ENCODE measurements at regions not wholly inside any gene's neighbourhood (a gene's known extent, or its start where the extent isn't known, plus 50 kb on each side); places are given as distances from the start of the nearest gene placed in this dataset.
"Not testable (repeated sequence)": the region's sequence is repeated elsewhere in the genome, so short reads cannot be mapped to it uniquely, and the experiment has no call there.

DNA sequence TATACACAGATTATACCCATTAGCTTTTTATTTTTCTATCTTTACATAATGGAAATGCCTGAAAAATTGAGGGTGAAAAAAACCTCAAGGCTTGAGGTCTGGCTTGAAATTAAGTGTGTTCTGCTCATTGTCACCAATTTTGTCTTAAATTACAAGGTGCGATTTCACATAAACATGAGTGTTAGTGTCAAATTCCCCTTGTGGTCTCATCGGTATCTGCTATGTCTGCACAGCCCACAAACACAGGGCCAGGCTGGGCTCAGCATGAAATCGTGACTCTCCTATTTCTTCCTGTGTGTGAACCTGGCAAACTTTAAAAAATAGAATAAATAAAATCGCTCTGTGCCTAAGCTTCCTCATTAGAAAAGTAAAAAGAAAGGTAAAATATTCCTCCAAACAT is 109.1 kb downstream of the CRLF2 start:
- no peak overlapping the region for H3K27ac ChIP-seq (ENCODE audit: low read depth in 2 of 2, low read length in 2 of 2)
- H3K4me1 ChIP-seq (ENCODE audit: control insufficient read depth in 2 of 2, insufficient read depth in 2 of 2, low read length in 2 of 2), result no peaks in the 10 kb centered on the region
- H3K4me3 ChIP-seq (ENCODE audit: low read length in 2 of 2), result no peak overlapping the region
- no peaks in the 10 kb centered on the region for H3K36me3 ChIP-seq (ENCODE audit: control insufficient read depth in 2 of 2, insufficient read depth in 2 of 2, low read length in 2 of 2)
- no peaks in the 10 kb centered on the region for H3K27me3 ChIP-seq (ENCODE audit: control insufficient read depth in 2 of 2, insufficient read depth in 2 of 2, low read length in 2 of 2)
- no peak overlapping the region for H3K9ac ChIP-seq (ENCODE audit: low read depth in 1 of 2, low read length in 2 of 2)
- H3K9me3 ChIP-seq (ENCODE audit: control insufficient read depth in 2 of 2, low read length in 2 of 2), result no peaks in the 10 kb centered on the region

DNA sequence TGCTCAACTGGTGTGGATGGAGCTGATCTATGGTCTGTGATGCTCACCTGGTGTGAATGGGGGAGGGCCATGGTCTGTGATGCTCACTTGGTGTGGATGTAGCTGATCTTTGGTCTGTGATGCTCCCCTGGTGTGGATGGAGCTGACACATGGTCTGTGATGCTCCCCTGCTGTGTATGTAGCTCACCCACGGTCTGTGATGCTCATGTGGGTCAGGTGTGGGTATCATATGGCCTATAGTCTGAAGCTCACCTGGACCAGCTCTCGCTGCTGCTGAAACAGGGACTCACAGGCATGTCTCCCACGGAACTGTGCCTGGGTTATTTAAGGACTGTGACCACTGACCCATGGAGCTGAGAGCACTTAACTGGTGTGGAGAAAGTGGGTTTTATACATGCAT is 109.7 kb downstream of the CRLF2 start:
- Histone ChIP-seq H3K9me3 (ENCODE audit: control insufficient read depth in 2 of 2, low read length in 2 of 2) (no peaks in the 10 kb centered on the region), H3K9ac (ENCODE audit: low read depth in 1 of 2, low read length in 2 of 2) (no peak overlapping the region), H3K27me3 (ENCODE audit: control insufficient read depth in 2 of 2, insufficient read depth in 2 of 2, low read length in 2 of 2) (no peaks in the 10 kb centered on the region), H3K27ac (ENCODE audit: low read depth in 2 of 2, low read length in 2 of 2) (no peak overlapping the region), H3K4me1 (ENCODE audit: control insufficient read depth in 2 of 2, insufficient read depth in 2 of 2, low read length in 2 of 2) (no peaks in the 10 kb centered on the region), H3K4me3 (ENCODE audit: low read length in 2 of 2) (no peak overlapping the region), H3K36me3 (ENCODE audit: control insufficient read depth in 2 of 2, insufficient read depth in 2 of 2, low read length in 2 of 2) (no peaks in the 10 kb centered on the region)

DNA sequence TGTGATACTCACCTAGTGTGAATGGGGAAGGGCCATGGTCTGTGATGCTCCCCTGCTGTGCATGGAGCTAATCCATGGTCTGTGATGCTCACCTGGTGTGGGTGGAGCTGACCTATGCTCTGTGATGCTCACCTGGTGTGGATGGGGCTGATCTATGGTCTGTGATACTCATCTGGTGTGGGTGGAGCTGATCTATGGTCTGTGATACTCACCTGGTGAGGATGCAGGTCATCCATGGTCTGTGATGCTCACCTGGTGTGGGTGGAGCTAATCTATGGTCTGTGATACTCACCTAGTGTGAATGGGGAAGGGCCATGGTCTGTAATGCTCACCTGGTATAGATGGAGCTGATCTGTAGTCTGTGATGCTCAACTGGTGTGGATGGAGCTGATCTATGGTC is 110.2 kb downstream of the CRLF2 start:
- H3K9me3 ChIP-seq (ENCODE audit: control insufficient read depth in 2 of 2, low read length in 2 of 2); H3K27ac ChIP-seq (ENCODE audit: low read depth in 2 of 2, low read length in 2 of 2); H3K9ac ChIP-seq (ENCODE audit: low read depth in 1 of 2, low read length in 2 of 2); H3K27me3 ChIP-seq (ENCODE audit: control insufficient read depth in 2 of 2, insufficient read depth in 2 of 2, low read length in 2 of 2); H3K4me1 ChIP-seq (ENCODE audit: control insufficient read depth in 2 of 2, insufficient read depth in 2 of 2, low read length in 2 of 2); H3K36me3 ChIP-seq (ENCODE audit: control insufficient read depth in 2 of 2, insufficient read depth in 2 of 2, low read length in 2 of 2); H3K4me3 ChIP-seq (ENCODE audit: low read length in 2 of 2): not testable (repeated sequence)

DNA sequence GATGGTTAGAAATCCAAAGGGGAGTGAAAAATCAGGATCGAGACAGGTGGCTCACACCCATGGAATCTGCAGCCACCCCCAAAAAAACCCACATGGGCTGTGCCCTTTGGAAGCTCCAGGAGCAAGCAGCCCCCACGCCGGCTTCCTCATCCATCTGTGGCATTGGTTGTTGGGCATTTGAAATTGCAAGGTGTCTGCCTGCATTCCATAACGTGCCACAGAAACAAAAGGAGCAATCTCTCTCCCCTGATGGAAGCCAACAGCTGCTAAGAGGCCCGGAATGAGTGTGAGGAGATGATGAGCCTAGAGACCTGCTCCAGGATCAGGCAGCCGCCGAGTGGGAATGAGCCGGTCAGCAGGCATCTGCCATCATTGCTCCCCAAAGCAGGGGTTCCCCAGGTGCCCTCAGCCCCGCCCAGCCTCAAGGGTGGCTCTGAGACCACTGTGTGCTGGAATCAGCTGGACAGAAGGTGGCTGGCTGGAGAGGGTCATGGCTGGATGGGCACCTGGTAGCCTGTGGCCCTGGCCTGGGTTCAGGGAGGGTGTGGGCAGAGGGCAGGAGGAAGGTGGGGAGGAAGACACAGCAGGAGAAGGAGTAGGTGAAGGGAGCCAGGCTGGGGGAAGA is 113.2 kb downstream of the CRLF2 start:
- no peaks in the 10 kb centered on the region for H3K27me3 ChIP-seq (ENCODE audit: control insufficient read depth in 2 of 2, insufficient read depth in 2 of 2, low read length in 2 of 2)
- H3K9me3 ChIP-seq (ENCODE audit: control insufficient read depth in 2 of 2, low read length in 2 of 2), result peaks cover 3 to 5% of the 10 kb centered on the region in 2 donors
- no peak overlapping the region for H3K9ac ChIP-seq (ENCODE audit: low read depth in 1 of 2, low read length in 2 of 2)
- H3K27ac ChIP-seq (ENCODE audit: low read depth in 2 of 2, low read length in 2 of 2), result no peak overlapping the region
- no peak overlapping the region for H3K4me3 ChIP-seq (ENCODE audit: low read length in 2 of 2)
- H3K36me3 ChIP-seq (ENCODE audit: control insufficient read depth in 2 of 2, insufficient read depth in 2 of 2, low read length in 2 of 2), result no peaks in the 10 kb centered on the region
- H3K4me1 ChIP-seq (ENCODE audit: control insufficient read depth in 2 of 2, insufficient read depth in 2 of 2, low read length in 2 of 2), result no peaks in the 10 kb centered on the region

DNA sequence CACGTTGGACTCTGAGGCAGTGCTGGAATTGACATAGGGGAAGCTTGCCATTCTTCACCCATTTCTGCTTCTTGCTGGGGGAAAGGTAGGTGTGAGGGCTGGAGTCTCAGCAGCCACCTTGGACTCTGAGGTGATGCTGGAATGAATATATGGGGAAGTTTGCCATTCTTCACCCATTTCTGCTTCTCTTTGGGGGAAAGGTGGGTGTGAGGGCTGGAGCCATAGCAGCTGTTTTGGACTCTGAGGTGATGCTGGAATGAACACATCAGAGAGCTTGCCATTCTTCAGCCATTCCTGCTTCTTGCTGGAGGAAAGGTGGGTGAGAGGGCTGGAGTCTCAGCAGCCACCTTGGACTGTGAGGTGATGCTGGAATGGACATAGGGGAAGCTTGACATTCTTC is 115.1 kb downstream of the CRLF2 start:
- no peaks in the 10 kb centered on the region for H3K4me1 ChIP-seq (ENCODE audit: control insufficient read depth in 2 of 2, insufficient read depth in 2 of 2, low read length in 2 of 2)
- no peak overlapping the region for H3K9ac ChIP-seq (ENCODE audit: low read depth in 1 of 2, low read length in 2 of 2)
- no peak overlapping the region for H3K27ac ChIP-seq (ENCODE audit: low read depth in 2 of 2, low read length in 2 of 2)
- H3K27me3 ChIP-seq (ENCODE audit: control insufficient read depth in 2 of 2, insufficient read depth in 2 of 2, low read length in 2 of 2), result no peaks in the 10 kb centered on the region
- H3K9me3 ChIP-seq (ENCODE audit: control insufficient read depth in 2 of 2, low read length in 2 of 2), result peaks cover 3 to 5% of the 10 kb centered on the region in 2 donors
- no peaks in the 10 kb centered on the region for H3K36me3 ChIP-seq (ENCODE audit: control insufficient read depth in 2 of 2, insufficient read depth in 2 of 2, low read length in 2 of 2)
- H3K4me3 ChIP-seq (ENCODE audit: low read length in 2 of 2), result no peak overlapping the region

DNA sequence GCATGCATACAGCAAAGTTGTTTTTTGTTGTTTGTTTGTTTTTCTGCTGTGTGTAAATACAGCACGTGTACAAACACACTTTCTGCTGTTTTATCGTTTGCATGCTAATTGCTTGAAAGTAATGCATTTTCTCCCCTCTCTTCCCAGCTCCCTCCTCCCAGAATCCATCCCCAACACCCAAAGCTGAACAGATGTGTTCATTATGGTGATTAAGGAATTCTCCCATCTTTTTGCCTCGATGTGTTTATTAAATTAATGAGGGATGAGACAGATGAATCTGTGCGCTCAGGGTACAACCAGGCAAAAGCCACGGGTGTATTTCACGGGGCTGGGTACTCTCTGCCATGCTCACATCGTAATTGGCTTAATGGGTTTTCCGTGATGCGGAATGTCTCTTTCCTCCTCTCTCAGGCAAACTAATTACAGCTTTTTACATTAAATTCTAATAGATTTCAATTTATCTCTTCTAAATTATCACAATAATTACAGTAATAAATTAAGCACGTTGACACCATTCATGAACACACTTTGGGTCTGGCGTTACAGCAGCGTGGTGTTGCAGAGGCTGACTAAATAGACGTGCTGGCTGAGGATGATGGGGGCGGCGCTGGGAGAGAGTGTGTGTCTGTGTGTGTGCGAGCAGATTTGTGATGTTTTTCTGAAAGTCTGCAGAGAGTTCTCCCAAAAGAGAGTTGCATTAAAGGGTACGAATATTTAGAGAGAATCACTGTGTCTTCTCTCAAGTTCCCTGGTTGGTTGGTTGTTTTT is 117.7 kb downstream of the CRLF2 start:
- H3K36me3 ChIP-seq (ENCODE audit: control insufficient read depth in 2 of 2, insufficient read depth in 2 of 2, low read length in 2 of 2), result no peaks in the 10 kb centered on the region

DNA sequence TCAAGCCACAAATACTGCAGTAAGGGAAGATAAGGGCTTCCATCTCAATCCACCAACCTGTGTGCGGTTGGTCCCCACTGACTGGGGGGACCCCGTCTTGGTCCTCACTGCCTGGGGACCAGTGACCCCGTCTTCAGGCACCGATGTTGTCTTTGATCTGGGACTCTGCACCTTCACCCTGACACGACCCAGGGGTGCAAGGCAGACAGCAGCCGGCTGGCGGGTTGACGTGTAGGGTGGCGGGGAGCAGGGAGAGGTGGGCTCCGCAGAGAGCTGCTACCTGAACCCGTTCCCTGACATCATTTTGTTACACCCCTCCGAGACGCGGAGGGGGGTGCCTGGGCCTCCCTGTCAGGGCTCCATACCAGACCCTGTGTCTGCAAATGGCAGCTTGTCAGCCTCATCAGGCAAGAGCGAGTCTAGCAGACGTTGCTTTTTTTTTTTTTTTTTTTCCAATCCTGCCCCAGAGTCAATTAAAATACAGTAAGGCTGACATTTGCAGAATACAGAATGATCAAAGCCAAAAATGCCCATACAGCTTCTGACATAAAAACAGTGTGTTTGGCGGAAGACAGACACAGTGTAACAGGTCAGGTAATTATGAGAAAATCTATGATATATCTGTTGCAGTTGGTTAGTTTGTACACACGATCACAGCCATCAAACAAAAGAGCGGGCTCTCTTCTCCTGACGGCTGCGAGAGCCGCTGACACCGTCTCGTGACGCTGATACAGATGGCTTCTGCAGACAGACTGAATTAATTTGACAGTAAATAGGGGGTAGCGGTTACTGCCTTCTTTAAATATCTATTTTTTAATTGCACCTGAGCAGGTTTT is 118.6 kb downstream of the CRLF2 start:
- no peak overlapping the region for H3K9ac ChIP-seq (ENCODE audit: low read depth in 1 of 2, low read length in 2 of 2)
- no peak overlapping the region for H3K27ac ChIP-seq (ENCODE audit: low read depth in 2 of 2, low read length in 2 of 2)
- H3K27me3 ChIP-seq (ENCODE audit: control insufficient read depth in 2 of 2, insufficient read depth in 2 of 2, low read length in 2 of 2), result no peaks in the 10 kb centered on the region
- no peaks in the 10 kb centered on the region for H3K4me1 ChIP-seq (ENCODE audit: control insufficient read depth in 2 of 2, insufficient read depth in 2 of 2, low read length in 2 of 2)
- peaks cover 3 to 5% of the 10 kb centered on the region in 2 donors for H3K9me3 ChIP-seq (ENCODE audit: control insufficient read depth in 2 of 2, low read length in 2 of 2)
- no peaks in the 10 kb centered on the region for H3K36me3 ChIP-seq (ENCODE audit: control insufficient read depth in 2 of 2, insufficient read depth in 2 of 2, low read length in 2 of 2)
- no peak overlapping the region for H3K4me3 ChIP-seq (ENCODE audit: low read length in 2 of 2)

More for the DNA sequence above, 117.7 kb downstream of the CRLF2 start:
- Histone ChIP-seq H3K27ac (ENCODE audit: low read depth in 2 of 2, low read length in 2 of 2) (no peak overlapping the region), H3K4me3 (ENCODE audit: low read length in 2 of 2) (no peak overlapping the region), H3K9ac (ENCODE audit: low read depth in 1 of 2, low read length in 2 of 2) (no peak overlapping the region), H3K4me1 (ENCODE audit: control insufficient read depth in 2 of 2, insufficient read depth in 2 of 2, low read length in 2 of 2) (no peaks in the 10 kb centered on the region), H3K27me3 (ENCODE audit: control insufficient read depth in 2 of 2, insufficient read depth in 2 of 2, low read length in 2 of 2) (no peaks in the 10 kb centered on the region), H3K9me3 (ENCODE audit: control insufficient read depth in 2 of 2, low read length in 2 of 2) (peaks cover 3 to 5% of the 10 kb centered on the region in 2 donors)

DNA sequence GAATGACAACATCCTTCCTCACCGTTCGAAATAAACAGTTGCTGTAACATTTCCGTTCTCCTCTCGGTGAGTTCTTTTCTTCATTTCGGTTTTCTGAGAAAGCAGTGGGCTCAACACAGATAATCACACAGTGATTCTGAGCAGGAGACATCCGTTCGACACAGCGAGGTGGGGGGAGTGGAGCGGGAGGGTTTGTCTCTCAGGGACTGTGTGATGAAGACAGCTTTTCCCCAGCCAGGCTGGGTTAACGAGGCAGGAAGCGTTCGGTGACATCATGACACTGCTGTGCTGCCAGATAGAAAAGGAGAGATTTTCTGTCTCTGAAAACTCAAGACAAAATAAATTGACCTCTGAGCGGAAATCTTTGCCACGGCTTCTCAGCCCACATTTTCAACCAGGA is 119.3 kb downstream of the CRLF2 start:
- no peaks in the 10 kb centered on the region for H3K27me3 ChIP-seq (ENCODE audit: control insufficient read depth in 2 of 2, insufficient read depth in 2 of 2, low read length in 2 of 2)
- H3K9ac ChIP-seq (ENCODE audit: low read depth in 1 of 2, low read length in 2 of 2), result no peak overlapping the region
- no peak overlapping the region for H3K27ac ChIP-seq (ENCODE audit: low read depth in 2 of 2, low read length in 2 of 2)
- H3K4me1 ChIP-seq (ENCODE audit: control insufficient read depth in 2 of 2, insufficient read depth in 2 of 2, low read length in 2 of 2), result no peaks in the 10 kb centered on the region
- H3K36me3 ChIP-seq (ENCODE audit: control insufficient read depth in 2 of 2, insufficient read depth in 2 of 2, low read length in 2 of 2), result no peaks in the 10 kb centered on the region
- H3K9me3 ChIP-seq (ENCODE audit: control insufficient read depth in 2 of 2, low read length in 2 of 2), result peaks cover 3 to 5% of the 10 kb centered on the region in 2 donors
- no peak overlapping the region for H3K4me3 ChIP-seq (ENCODE audit: low read length in 2 of 2)

DNA sequence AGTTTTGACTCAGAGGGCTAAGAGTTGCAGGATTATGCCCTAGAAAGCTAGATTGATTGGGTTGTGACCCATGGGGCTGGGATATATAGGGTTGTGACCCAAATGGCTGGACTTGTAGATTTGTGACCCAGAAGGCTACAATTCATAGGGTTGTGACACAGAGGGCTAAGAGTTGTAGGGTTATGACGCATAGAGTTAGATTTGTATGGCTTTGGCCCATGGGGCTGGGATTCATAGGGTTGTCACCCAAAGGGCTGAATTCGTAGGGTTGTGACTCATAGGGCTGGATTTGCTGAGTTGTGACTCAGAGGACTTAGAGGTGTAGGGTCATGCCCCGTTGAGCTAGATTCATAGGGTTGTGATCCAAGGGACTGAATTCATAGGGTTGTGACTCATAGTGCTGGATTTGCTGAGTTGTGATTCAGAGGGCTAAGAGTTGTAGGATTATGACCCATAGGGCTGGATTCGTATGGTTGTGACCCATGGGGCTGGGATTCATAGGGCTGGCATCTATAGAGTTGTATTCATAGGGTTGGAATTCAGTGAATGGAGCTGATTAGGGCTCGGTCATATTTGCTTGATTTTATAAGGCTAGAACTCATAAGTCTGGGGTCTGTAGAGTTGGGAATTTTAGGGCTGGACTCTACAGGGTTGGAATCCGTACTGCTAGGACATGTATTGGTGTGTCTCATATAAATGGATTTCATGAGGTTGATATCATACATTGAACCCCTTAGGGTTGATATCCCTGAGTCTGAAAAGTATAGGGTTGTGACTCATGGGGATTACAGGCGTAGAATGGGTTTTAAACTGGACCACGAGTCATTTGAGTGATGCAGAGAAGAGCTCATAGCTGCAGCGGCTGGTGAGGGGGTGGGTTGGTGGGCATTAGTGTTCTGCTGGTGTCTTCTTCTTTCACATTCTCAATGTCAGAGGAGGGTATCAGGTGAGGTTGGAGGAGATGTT is 125.7 kb downstream of the CRLF2 start:
- no peaks in the 10 kb centered on the region for H3K27me3 ChIP-seq (ENCODE audit: control insufficient read depth in 2 of 2, insufficient read depth in 2 of 2, low read length in 2 of 2)
- H3K9me3 ChIP-seq (ENCODE audit: control insufficient read depth in 2 of 2, low read length in 2 of 2), result peaks cover 0 to 6% of the 10 kb centered on the region in 2 donors
- no peak overlapping the region for H3K4me3 ChIP-seq (ENCODE audit: low read length in 2 of 2)
- no peak overlapping the region for H3K27ac ChIP-seq (ENCODE audit: low read depth in 2 of 2, low read length in 2 of 2)
- H3K9ac ChIP-seq (ENCODE audit: low read depth in 1 of 2, low read length in 2 of 2), result no peak overlapping the region
- H3K36me3 ChIP-seq (ENCODE audit: control insufficient read depth in 2 of 2, insufficient read depth in 2 of 2, low read length in 2 of 2), result no peaks in the 10 kb centered on the region
- no peaks in the 10 kb centered on the region for H3K4me1 ChIP-seq (ENCODE audit: control insufficient read depth in 2 of 2, insufficient read depth in 2 of 2, low read length in 2 of 2)
